GM19372 (cell line): ENCODE measurements at regions not wholly inside any gene's neighbourhood (a gene's known extent, or its start where the extent isn't known, plus 50 kb on each side); places are given as distances from the start of the nearest gene placed in this dataset.

Experiments
- ATAC-seq: cut with Tn5 transposase; IDR thresholded peaks from one replicate; pipeline ENCODE4 v1.9.1; 2021; ENCODE audit warnings: mild to moderate bottlenecking, low read depth, moderate library complexity; ENCODE audit not compliant: unreplicated experiment

DNA sequence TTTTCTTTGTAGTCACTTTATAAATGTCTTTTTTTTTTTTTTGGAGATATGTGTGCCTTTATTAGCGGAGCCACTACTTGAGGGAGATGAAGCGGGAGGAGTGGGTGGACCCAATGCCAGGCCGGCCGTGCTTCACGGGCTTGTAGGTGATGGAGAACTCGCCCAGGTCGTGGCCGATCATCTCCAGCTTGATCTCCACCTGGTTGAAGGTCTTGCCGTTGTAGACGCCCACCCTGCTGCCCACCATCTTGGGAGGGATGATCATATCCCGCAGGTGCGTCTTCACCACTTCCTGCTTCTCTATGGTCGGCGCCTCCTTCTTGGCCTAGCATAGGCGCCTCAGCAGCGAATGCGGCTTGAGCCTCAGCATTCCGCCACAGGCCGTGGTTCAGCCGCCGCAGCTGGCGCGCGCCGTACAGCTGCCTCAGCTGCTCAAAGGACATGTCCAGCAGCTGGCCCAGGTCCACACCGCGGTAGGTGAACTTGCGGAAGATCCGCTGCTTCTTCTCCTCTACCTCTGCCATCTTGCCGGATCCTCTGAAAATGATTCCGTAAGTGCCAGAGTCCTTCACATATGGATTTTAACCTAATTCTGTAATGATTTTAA, 1095.6 kb downstream of the MAT2B start:
- no peak for ATAC-seq

DNA sequence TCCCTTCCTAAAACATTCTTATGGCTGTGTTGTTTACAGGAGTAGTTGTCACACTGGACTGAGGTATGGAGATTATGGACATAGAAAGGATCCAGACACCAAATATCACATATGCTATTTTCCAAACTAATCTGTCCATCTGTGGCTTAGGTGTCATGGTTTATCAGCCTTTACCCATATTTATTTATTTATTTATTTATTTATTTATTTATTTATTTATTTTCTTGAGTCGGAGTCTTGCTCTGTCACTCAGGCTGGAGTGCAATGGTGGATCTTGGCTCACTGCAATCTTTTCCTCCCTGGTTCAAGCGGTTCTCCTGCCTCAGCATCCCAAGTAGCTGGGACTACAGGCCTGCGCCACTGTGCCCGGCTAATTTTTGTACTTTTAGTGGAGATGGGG, 1103.1 kb downstream of the MAT2B start:
- no peak for ATAC-seq

DNA sequence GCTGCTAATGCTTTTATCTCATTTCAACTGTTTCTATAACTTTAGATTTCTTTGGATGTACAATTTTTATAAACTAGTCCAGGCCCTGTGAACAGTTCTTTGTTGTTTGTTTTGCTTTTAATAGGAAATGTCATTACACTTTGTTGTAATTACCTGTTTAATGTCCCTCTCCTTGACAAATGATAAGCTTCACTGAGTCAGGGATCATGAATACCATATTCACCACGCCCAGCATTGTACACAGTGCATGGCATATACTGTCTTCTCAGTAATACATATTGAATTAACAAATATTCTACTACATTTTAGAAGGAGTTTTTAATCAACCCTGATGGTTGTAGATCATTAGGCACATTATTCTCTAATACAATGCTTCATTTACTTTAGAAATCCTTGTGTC, 1105.0 kb downstream of the MAT2B start:
- no peak for ATAC-seq

DNA sequence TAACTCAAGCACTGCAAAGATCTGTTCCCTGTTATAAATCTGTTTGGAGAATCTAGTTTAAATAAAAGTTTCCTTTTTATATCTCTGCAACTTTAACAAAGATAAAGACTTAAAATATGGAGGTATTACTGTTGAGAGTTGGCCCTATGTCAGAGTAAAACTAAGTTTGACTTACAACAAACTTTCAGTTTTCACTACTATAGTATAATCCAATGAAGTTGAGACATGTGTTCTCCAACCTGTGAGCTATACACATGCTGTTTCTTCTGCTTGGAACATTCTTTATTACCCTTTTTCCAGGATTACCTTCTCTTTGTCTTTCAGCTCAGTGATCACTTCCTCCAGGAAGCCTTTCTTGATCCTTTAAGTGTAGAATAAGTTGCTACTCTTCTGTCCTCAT, 1109.3 kb downstream of the MAT2B start:
- no peak for ATAC-seq

DNA sequence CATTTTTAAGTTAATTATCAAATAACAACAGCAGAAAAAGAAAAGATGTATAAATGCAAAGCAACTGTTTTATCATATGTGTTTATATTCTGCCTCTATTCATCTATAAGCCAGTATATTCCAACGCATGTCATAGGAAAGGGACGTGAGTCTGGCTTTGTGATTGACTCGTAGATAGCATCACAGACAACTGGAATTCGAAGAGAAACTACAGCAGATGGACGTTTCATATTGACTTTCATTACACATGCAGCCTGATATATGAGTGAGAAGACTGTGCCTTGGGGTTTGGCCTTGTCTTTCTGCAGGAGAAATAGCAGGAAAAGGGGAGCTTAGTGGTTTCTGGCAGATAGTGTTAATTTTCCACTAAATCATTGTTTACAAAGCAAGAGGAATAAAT, 1111.9 kb downstream of the MAT2B start:
- no peak for ATAC-seq

DNA sequence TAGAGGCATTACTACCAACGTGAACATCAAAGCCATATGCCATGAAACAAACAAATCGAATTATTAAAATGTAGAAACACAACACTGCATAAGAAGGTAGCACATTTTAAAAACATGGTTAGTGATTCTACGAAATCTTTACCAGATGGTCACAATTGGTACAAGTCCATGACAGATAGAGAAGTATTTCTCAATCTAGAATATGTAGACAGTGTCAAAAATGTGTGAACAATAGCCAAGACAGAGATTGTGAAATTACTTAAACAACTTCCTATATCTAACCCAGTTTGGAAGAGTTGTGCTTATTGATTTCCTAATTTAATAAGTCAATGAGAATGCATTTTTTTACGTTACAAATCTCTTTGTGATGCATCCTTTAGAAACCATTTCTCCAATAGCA, 1121.6 kb downstream of the MAT2B start:
- no peak for ATAC-seq

DNA sequence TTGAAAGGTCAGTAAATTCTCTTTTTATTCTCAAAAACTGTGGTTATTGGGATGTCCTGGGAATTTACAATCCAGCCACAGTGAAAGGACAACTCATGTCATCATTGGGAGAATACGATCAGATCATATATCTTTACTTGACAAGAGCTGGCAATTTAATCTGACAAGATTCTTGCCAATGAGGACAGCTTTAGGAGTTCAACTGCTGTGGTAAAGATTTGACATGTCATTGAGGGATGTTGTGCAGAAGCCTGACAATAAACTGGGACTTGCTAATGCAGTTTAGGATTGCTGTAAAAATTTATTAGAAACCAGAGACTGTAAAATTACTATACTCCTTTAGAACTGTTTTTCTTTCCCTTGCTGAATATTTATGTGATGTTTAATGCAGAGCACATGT, 1131.0 kb downstream of the MAT2B start:
- ATAC-seq: no peak

DNA sequence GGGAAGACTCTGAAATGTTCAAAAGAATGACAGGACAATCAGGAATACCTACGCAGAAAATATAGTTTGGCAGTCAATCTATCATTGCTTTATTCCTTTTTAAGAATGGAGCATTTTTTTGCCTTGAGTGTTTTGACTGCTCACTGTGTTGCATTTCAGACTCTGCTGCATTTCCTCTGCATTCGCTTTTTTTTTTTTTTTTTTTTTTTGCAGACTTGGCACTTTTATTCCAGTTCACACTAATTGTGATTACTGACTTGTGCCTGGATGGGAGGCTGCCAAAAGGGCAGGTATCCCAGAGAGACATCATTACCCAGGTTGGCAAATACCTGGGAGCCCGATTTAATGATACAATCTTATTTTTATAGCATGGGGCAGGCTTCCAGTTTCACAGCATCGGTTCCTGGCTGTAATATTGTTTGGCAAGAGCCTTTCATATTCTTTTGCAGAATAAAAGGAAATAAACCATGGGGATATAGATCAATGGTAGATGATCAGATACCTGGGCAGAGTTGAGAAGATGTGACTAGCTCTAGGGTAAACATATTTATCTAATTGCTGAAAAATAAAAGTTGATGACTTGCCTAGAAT, 1132.6 kb downstream of the MAT2B start:
- ATAC-seq: no peak

DNA sequence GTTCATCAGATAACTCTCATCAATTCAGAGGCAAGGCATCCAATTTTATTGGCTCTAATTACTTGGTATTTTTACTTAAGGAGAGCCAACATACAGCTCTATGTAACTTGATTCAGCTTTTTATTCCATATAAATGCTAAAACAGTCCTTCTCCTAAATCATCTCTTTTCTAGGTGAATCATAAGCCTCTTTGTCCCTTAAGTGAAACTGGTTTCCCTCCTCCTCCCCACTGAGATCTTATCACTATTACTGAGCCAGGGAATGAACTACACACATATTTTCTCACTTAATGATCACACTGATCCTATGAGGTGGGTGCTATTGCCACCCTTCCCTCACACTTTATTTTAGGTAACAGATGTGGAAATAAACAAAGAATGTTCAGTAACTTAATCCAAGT, 1143.8 kb downstream of the MAT2B start:
- ATAC-seq: no peak

DNA sequence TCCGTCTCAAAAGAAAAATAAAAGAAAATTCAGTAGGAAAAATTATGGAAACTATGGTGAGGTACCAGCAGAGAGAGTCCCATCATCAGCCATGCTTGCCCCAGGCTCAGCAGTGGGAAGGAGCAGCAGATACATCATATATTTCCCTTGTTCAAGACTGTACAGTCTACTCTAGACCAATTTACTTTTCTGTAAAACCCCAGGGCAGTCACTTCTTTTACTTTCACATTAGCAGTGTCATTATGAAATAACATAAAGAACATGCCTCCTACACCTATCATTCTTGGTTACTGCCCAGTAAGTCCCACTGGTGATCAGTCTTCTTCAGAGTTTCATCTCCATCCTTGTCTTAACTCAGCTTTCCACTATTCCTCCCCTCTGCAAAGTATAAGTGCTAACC, 1145.0 kb downstream of the MAT2B start:
- ATAC-seq: no peak

DNA sequence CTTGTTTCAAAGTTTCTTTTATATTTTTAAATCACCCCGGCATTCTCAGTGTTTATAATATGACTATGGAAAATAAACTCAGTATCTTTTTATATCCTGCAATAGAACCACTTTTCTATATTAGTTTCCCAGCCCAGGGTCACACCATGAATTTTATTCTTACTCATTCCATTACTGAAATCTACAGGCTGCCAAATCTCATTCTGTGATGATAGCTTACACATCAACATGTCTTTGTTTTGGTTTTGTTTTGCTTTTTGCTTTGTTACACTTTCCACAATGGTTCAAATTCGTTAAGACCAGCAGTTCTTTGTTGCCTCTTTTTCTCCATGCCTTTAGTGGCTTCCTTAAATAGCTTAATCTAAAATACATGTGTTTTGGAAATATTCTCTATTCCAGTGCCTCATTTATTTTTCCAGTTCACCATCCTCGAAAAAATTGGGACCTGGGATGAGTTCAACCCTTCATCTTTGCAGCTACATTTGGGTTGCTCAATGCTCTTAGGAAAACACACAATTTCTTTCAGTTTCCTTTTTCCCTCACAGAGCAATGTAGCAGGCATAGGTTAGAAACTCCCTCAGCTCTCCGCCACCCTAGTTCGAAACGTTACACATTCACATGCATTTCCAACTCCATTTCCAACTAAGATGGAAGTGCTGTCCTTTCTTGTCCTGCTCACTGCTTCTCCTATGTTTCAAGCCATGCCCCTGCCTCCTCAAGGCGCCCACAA, 1146.3 kb downstream of the MAT2B start:
- peak; percentile 42 for ATAC-seq

DNA sequence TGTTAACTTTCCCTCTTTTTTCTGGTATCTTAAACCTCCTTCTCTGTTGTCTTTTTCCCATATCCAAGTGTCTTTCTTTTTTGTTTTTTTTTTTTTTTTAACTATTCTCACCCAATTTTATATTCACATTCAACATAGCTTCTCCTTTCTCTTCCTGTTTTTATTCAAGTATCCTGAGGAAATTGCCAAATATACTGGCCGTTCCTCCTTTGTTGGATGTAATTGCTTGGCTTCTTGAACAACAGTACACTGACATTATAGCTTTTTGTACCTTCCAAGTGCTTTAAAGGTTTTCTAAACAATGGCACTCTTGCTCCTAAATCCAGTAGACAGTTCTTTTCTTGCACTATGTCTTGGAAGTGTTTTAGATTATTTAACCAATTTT, 1146.8 kb downstream of the MAT2B start:
- no peak for ATAC-seq

DNA sequence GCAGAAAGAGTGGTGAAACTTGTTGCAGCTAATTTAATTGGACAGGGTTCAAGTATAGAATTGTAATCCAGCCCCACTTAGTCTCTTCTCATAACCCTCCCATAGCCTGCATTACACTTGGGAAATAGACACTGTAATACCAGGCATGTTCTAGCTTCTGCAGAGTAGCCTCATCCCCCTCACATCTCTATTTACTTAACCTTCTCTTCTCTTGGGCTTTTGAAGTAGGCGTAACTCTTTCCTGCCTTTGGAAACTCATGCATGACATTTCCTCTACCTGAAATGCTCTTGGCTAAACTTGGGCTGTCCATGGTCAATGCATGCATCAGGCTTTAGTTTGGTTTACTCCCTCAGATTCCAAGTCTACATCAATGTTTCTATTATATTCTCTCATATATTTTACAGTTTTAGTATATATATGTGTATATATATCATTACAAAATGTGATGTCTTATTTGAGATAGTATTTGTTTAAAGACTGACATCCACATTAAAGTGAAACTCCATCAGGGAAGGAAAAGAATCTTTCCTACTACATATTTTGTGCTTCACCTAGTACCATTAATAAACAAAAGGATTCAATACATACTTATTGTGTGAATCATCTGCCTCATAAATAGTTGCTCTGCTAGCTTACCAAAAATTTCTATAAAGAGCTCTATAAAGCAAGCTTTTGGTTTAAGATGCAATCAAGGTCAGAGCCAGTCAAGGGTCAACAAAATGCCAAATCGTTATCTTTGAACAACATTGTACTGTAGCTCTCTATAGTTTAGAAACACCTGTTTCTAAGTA, 1158.0 kb downstream of the MAT2B start:
- no peak for ATAC-seq

DNA sequence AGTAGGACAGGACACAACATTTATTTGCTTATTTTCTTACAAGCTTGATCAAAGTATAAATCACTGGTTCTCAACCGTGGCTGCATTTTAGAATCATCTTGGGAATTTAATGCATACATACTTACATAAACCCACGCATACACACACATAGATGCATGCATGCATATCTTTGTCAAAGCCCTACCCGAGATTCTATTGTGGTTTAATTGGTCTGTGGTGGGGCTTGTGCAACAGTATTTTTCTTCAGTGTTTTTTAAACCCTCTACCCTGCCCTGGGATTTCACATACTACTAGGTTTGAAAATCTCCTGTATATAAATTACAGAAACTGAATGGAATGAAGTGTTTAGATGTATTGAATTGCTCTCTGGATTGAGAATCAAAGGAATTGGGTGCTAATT, 1166.2 kb downstream of the MAT2B start:
- no peak for ATAC-seq

DNA sequence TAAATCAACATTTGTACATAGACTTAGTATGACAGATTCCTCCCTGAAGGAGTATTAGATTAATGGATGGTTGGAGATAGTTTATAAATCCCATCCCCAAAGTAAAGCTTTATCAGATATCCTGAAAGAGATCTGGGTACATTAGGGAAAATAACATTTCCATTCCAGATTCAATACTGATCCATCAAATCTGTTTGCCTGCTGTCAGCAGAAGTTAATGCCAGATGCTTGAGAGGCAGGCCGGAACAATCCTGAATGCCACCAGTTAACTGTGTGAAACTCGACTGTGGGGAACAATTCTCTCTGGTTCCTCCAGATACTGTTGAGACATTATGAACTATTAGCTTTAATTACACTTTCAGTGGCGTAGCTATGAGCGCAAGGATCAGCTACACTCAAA, 1166.8 kb downstream of the MAT2B start:
- ATAC-seq: no peak

DNA sequence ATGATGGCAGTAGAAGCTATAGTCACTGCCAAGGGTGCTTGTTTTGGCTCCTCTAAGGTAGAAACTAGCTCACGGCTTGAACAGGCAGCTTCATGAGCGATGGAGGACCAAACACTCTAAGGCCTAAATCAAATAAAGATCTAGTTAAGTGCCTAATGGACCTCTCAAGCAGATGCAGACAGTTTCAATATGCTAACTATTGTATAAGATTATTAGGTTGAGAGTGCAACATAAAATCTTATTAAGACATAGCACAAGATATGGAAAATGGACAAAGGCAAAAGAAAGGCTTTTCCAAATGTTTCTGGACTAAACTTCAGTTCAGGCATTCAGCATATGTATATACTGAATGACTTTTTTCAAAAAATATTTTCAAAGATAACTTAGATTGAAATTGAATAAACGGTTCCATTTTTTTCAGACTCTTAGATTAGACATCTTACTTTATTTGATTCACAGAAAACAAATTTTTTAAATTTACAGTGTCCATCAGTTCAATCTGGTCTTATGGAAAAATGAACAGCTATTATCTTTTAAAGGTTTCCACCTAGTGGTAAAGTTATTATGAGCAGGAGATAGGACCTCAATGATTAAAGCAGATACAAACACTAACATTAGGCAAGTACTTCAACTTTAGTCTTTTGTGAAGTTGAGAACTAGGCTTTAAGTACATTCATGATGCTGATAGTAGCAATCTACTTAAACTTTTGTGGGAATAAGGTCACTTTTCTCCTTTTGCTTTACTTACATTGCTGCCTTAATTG, 1167.7 kb downstream of the MAT2B start:
- ATAC-seq: peak; percentile 65

DNA sequence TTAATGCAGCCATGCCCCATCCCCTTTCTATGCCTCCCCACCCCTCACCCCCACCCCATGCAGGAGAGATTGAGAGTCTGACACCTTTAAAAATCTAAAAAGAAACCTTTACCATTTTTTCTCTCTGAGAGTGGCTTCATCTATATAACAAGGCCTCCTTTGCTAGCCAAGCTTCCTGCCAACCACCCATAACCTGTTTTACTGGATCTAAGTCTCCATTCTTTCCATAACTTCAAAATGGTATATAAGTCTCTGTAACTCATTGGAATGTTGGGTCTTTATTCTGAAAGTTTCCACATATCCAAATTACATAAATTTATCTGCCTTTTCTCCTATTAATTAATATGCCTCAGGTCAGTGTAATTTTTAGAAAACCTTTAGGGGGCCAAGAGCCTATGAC, 1174.0 kb downstream of the MAT2B start:
- no peak for ATAC-seq

DNA sequence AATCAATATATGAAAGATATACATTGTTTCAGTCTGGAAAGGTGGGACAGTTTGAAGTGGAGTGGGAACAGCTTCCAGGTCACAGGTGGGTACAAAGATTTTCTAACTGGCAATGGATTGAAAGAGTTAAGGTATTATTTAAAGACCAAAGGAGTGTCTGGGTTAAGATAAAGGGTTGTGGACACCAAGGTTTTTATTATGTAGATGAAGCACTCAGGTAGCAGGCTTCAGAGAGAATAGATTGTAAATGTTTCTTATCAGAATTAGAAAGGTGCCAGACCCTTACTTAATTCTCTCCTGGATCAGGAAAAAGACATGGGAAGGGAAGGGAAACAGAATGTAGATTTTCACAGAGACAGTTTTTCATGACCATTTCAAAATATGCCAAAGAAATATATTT, 1174.8 kb downstream of the MAT2B start:
- ATAC-seq: no peak

DNA sequence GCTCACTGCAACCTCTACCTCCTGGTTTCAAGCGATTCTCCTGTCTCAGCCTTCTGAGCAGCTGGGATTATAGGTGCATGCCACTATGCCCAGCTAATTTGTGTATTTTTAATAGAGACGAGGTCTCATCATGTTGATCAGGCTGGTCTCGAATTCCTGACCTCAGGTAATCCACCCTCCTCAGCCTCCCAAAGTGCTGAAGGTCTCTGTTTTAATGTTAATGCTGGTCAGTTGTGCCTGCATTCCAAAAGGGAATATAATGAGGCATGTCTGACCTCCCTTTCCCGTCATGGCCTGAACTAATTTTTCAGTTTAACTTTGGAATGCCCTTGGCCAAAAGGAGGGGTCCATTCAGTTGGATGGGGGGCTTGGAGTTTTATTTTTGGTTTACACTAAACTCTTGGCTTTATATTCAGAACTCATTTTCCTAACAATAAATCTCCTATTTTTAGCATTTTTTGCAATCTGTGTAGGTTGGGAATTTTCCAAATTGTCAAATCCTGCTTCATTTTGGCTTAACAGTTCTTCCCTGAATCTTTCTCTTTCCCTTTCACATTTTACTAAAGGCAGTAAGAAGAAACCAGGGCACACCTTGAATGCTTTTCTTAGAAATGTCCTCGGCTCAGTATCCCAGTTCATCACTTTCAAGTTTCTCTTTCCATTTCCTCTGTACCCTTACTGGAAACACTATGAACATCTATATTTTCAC, 1175.5 kb downstream of the MAT2B start:
- ATAC-seq: no peak

DNA sequence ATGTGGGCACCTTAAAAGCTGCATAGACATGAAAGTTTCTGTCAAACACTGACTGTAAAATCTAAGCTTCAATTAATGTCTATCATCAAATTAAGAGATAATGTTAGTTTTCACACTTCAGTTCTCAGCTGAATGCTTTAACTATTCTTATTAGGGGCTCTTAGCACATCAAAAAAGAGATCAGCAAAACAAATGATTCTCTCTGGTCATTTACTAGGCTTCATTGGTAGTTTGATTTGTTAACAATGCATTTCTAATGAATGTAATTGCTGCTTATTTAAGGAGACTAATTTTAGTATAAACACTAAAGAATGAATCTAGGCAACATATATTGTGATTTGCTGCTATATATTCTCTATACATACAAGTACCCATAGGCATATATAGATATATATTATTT, 1182.0 kb downstream of the MAT2B start:
- no peak for ATAC-seq
